A549 (cell line): ENCODE measurements at regions not wholly inside any gene's neighbourhood (a gene's known extent, or its start where the extent isn't known, plus 50 kb on each side); places are given as distances from the start of the nearest gene placed in this dataset.

Experiments
- ATAC-seq, 2 experiments: fragments of 200-7000 bp in 1 of 2; fragments of >200 bp in 1 of 2; cut with Nextera tagmentation in 1 of 2; cut with Tn5 transposase in 1 of 2; 3 replicates each; pipeline versions ENCODE4 v1.8.0 to v1.9.1; 2018 to 2020; ENCODE audit warnings: mild to moderate bottlenecking in 1 of 2, moderate library complexity in 1 of 2
- CTCF ChIA-PET: fragments of 300-600 bp; sonication (Branson Sonifier 250); formaldehyde crosslinking; extraction: SDS; loops from one replicate; lab custom pipeline; 2021; ENCODE audit warnings: antibody characterized with exemption, inconsistent platforms; lab: Yijun Ruan, JAX
- POLR2A ChIA-PET: fragments of 350-600 bp; formaldehyde crosslinking; extraction: SDS; loops from one replicate; lab custom pipeline; 2021; ENCODE audit warnings: antibody characterized with exemption, inconsistent platforms; lab: Yijun Ruan, JAX
- DNase-seq, 2 experiments: peaks; one replicate each; pipeline versions ENCODE4 v3.0.0 to v3.0.0-alpha.2; 2011 to 2016; ENCODE audit warnings: low read depth in 1 of 2, low spot score in 1 of 2
- FAIRE-seq: peaks from 2 replicates; lab custom pipeline; 2011; peaks lifted over from hg19 to GRCh38; lab: Jason Lieb, UNC
- H3K27ac ChIP-seq, 2 experiments: fragments of >200 bp; sonication (Bioruptor Twin); formaldehyde crosslinking; 3 replicates each; pipeline ENCODE4 v1.5.1; 2016 to 2017
- H3K4me1 ChIP-seq: fragments of >200 bp; sonication (Bioruptor Twin); formaldehyde crosslinking; 3 replicates; pipeline ENCODE4 v1.6.1; 2016
- H3K4me2 ChIP-seq: fragments of >200 bp; sonication (Bioruptor Twin); formaldehyde crosslinking; 3 replicates; pipeline ENCODE4 v1.6.1; 2016
- H3K4me3 ChIP-seq: fragments of >200 bp; sonication (Bioruptor Twin); formaldehyde crosslinking; 3 replicates; pipeline ENCODE4 v1.5.1; 2016
- H3K9me3 ChIP-seq: fragments of >200 bp; sonication (Bioruptor Twin); formaldehyde crosslinking; 3 replicates; pipeline ENCODE4 v1.6.1; 2016
- CHD4 ChIP-seq: fragments of 200-600 bp; sonication (generic); IDR thresholded peaks from 2 replicates; pipeline ENCODE4 v1.6.1; 2016; ENCODE audit warnings: antibody characterized with exemption, mild to moderate bottlenecking, borderline replicate concordance
- EP300 ChIP-seq, 2 experiments: fragments of >200 bp; sonication (Bioruptor Twin); formaldehyde crosslinking; IDR thresholded peaks; 2 replicates in 1 of 2; 3 replicates in 1 of 2; pipeline ENCODE4 v1.6.1; 2016 to 2017
- ESRRA ChIP-seq: fragments of 150-350 bp; IDR thresholded peaks from 2 replicates; pipeline ENCODE4 v1.6.1; 2014; ENCODE audit warnings: mild to moderate bottlenecking, low read length, borderline replicate concordance
- HOXB13 ChIP-seq: fragments of 250-450 bp; sonication (Bioruptor Pico); IDR thresholded peaks from 2 replicates; pipeline ENCODE4 v1.5.0; 2020; ENCODE audit warnings: low read depth, mild to moderate bottlenecking, moderate library complexity
- HOXB5 ChIP-seq: fragments of 250-450 bp; sonication (Bioruptor Pico); IDR thresholded peaks from 2 replicates; pipeline ENCODE4 v1.5.0; 2020; ENCODE audit warnings: mild to moderate bottlenecking, moderate library complexity
- JUNB ChIP-seq: fragments of >200 bp; sonication (Bioruptor Twin); formaldehyde crosslinking; IDR thresholded peaks from 2 replicates; pipeline ENCODE4 v1.6.1; 2016
- POLR2A ChIP-seq: IDR thresholded peaks from 2 replicates; pipeline ENCODE4 v1.6.1; 2012; ENCODE audit warnings: mild to moderate bottlenecking, low read length
- RNF2 ChIP-seq: fragments of 200-600 bp; sonication (generic); IDR thresholded peaks from 2 replicates; pipeline ENCODE4 v1.6.1; 2016; ENCODE audit warnings: low read depth, mild to moderate bottlenecking, antibody characterized with exemption, moderate library complexity, borderline replicate concordance
- SMC3 ChIP-seq: fragments of >200 bp; sonication (Bioruptor Twin); formaldehyde crosslinking; IDR thresholded peaks from 3 replicates; pipeline ENCODE4 v1.6.1; 2018; ENCODE audit warnings: inconsistent platforms
- ZC3H11A ChIP-seq: fragments of 450-650 bp; IDR thresholded peaks from 2 replicates; pipeline ENCODE4 v1.6.1; 2014; ENCODE audit warnings: antibody characterized with exemption, mild to moderate bottlenecking
- ZNF302 ChIP-seq: fragments of 250-450 bp; sonication (Bioruptor Pico); IDR thresholded peaks from 2 replicates; pipeline ENCODE4 v1.9.0; 2021; ENCODE audit warnings: inconsistent platforms, mild to moderate bottlenecking, moderate library complexity
- ZSCAN20 ChIP-seq: fragments of 250-450 bp; sonication (Bioruptor Pico); IDR thresholded peaks from 2 replicates; pipeline ENCODE4 v1.8.0; 2022; ENCODE audit warnings: mild to moderate bottlenecking, moderate library complexity
- WGBS: methylation state at CpG from one replicate; pipeline ENCODE4 v1.1.6; 2017; ENCODE audit errors: missing lambda C conversion rate; 5-methylcytosine and 5-hydroxymethylcytosine counted together
- TF ChIP-seq, protein P1 (sequence below): IDR thresholded peaks from 2 replicates; pipeline ENCODE4 v1.6.1; 2012; ENCODE audit warnings: low read depth, borderline replicate concordance
- TF ChIP-seq, protein P2 (sequence below): fragments of 250-450 bp; sonication (Bioruptor Pico); IDR thresholded peaks from 2 replicates; pipeline ENCODE4 v1.5.0; 2021; ENCODE audit warnings: mild to moderate bottlenecking, moderate library complexity, borderline replicate concordance
- TF ChIP-seq, protein P3 (sequence below): fragments of >200 bp; sonication (Bioruptor Twin); formaldehyde crosslinking; IDR thresholded peaks from 3 replicates; pipeline ENCODE4 v1.6.1; 2016

DNA sequence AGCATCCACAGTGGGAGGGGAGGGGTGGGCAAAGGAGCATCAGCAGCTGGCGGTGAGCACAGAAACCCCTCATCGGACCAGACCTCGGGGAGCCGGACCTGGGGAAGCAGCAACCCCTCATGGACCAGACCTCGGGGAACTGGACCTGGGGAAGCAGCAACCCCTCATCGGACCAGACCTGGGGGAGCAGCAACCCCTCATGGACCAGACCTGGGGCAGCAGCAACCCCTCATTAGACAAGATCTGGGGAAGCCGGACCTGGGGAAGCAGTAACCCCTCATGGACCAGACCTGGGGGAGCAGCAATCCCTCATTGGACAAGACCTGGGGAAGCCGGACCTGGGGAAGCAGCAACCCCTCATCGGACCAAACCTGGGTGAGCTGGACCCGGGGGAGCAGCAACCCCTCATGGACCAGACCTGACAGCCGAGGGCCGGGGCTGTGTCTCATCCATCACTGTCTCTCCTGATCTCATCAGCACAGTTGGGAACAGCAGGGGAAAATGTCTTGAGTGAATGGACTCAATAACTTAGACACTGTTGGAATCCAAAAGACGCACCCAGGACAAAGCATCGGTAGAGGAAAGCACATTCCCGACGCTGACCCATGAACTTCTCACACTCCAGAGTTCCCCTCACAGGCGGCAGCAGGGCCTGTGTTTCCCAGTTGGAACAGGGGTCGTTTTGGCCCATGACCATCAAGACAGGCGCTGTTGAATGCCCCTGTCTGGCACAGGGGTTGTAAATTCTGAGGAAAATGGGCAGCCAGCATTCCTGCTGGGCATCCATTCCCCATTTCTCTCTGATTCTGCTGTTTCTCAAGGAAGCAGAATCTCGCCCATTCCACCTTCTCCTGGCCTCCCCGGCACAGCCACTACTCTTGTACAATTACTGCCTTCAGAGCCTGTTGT is 1494.6 kb downstream of the TBC1D22A start:
- H3K4me3 ChIP-seq = no peak overlapping the region
- ChIA-PET CTCF (interaction anchor here (0.7 kb wide), 1 partner anchor 76 kb away, joined by 3 read pairs; no protein-coding TSS in a partner anchor), POLR2A (no interaction called here)
- no peak for FAIRE-seq
- no peak for DNase-seq
- 92% methylated on average over 12 of the region's 21 CpGs for WGBS
- no peak for ATAC-seq
- no peak overlapping the region for H3K4me2 ChIP-seq
- peaks cover 11% of the 10 kb centered on the region for H3K4me1 ChIP-seq
- no peaks in the 10 kb centered on the region for H3K9me3 ChIP-seq
- TF ChIP-seq, protein P1, sequence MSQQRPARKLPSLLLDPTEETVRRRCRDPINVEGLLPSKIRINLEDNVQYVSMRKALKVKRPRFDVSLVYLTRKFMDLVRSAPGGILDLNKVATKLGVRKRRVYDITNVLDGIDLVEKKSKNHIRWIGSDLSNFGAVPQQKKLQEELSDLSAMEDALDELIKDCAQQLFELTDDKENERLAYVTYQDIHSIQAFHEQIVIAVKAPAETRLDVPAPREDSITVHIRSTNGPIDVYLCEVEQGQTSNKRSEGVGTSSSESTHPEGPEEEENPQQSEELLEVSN = no peak
- TF ChIP-seq JUNB (no peak), ZSCAN20 (no peak), EP300 (IDR thresholded peaks at IDR 0.05) (no peak), SMC3 (no peak), ZC3H11A (no peak), CHD4 (no peak)
- TF ChIP-seq, protein P2, sequence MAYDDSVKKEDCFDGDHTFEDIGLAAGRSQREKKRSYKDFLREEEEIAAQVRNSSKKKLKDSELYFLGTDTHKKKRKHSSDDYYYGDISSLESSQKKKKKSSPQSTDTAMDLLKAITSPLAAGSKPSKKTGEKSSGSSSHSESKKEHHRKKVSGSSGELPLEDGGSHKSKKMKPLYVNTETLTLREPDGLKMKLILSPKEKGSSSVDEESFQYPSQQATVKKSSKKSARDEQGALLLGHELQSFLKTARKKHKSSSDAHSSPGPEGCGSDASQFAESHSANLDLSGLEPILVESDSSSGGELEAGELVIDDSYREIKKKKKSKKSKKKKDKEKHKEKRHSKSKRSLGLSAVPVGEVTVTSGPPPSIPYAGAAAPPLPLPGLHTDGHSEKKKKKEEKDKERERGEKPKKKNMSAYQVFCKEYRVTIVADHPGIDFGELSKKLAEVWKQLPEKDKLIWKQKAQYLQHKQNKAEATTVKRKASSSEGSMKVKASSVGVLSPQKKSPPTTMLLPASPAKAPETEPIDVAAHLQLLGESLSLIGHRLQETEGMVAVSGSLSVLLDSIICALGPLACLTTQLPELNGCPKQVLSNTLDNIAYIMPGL (CRISPR knock-in tag) = no peak
- H3K27ac ChIP-seq = no peak overlapping the region; a peak in 1 of 6 replicates

- no peak for ATAC-seq
- TF ChIP-seq, protein P3, sequence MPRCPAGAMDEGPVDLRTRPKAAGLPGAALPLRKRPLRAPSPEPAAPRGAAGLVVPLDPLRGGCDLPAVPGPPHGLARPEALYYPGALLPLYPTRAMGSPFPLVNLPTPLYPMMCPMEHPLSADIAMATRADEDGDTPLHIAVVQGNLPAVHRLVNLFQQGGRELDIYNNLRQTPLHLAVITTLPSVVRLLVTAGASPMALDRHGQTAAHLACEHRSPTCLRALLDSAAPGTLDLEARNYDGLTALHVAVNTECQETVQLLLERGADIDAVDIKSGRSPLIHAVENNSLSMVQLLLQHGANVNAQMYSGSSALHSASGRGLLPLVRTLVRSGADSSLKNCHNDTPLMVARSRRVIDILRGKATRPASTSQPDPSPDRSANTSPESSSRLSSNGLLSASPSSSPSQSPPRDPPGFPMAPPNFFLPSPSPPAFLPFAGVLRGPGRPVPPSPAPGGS = no peak
- TF ChIP-seq EP300 (IDR thresholded peaks at IDR 0.05) (no peak), RNF2 (no peak), HOXB5 (CRISPR knock-in tag) (no peak)
- TF ChIP-seq, all 56 proteins: peak for 0
- H3K9me3 ChIP-seq = no peaks in the 10 kb centered on the region
- peaks cover 11% of the 10 kb centered on the region for H3K4me1 ChIP-seq
- peak overlapping the region in 1 of 2 experiments; percentile 45; a peak in 1 of 6 replicates for H3K27ac ChIP-seq
- CTCF ChIA-PET = interaction anchor here (0.7 kb wide), 1 partner anchor 75 kb away, joined by 3 read pairs; no protein-coding TSS in a partner anchor
- WGBS = 82% methylated on average over 15 of the region's 17 CpGs
- FAIRE-seq = no peak
- POLR2A ChIA-PET = no interaction called here
- no peak overlapping the region for H3K4me2 ChIP-seq
- no peak for DNase-seq
- no peak overlapping the region for H3K4me3 ChIP-seq
These were observed 1493.7 kb downstream of the TBC1D22A start for GRCh38 chr22:48256041-48256739.

DNA sequence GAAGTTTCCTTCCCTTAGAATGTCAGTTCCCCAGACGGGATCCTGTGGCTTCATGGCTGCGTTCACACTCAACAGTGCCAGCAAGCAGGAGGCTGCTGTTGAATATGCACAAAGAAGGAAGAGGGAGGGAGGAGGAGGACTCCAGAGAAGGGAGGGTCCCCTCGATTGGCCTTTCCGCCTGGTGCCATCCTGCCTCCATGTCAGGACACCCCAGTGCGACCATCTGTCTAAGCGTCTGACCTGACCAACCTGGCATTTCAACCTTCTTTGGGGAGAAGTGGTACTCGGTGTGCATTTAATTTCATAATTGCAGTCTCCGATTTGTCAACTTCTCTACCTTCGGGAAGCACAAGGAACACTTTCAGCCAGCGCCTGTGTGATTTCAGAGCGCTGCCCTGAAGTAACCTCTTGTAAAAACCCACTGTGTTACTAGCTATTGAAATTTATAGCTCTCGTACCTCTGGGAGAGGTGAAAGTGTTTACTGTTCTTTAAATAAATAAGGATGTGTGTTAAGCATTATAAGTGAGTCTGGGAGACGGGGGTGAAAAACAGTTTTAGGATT is 1491.9 kb downstream of the TBC1D22A start:
- peaks cover 11% of the 10 kb centered on the region for H3K4me1 ChIP-seq
- POLR2A ChIA-PET = no interaction called here

More for the DNA sequence above, 1491.9 kb downstream of the TBC1D22A start:
- H3K27ac ChIP-seq = peak overlapping the region; percentile 23 to 48; a peak in 3 of 6 replicates
- peak in 1 of 2 experiments; percentile 20 for DNase-seq
- no peaks in the 10 kb centered on the region for H3K9me3 ChIP-seq
- TF ChIP-seq POLR2A = no peak
- TF ChIP-seq EP300 (IDR thresholded peaks at IDR 0.05) = no peak
- TF ChIP-seq SMC3 = no peak
- no peak for TF ChIP-seq JUNB
- no peak for TF ChIP-seq ZNF302 (CRISPR knock-in tag)
- TF ChIP-seq HOXB13 (CRISPR knock-in tag) = no peak
- TF ChIP-seq ESRRA = no peak
- TF ChIP-seq, all 56 proteins: peak for 0
- Histone ChIP-seq H3K4me3 (no peak overlapping the region), H3K4me2 (peak overlapping the region; percentile 32)
- ATAC-seq = peak in 1 of 2 experiments; percentile 36; a peak in 2 of 6 replicates
- 45% methylated on average over 13 of the region's 13 CpGs for WGBS
- CTCF ChIA-PET = no interaction called here
- no peak for FAIRE-seq
